NCI-H2196 treated with DMSO at 0.1 percent for 48 hours (cell line): ENCODE measurements at regions not wholly inside any gene's neighbourhood (a gene's known extent, or its start where the extent isn't known, plus 50 kb on each side); places are given as distances from the start of the nearest gene placed in this dataset.
A peak's percentile ranks its signal among the peaks of the same experiment; 100 is the strongest.
"Not testable (repeated sequence)": the region's sequence is repeated elsewhere in the genome, so short reads cannot be mapped to it uniquely, and the experiment has no call there.

ENCODE experiments used
- DNase-seq: peaks from one replicate; lab custom pipeline; 2025; ENCODE audit not compliant: unreplicated experiment; lab: John Stamatoyannopoulos, UW

GRCh38 chr1:232859216-232859615 is 54.0 kb downstream of the MAP10 start:
- no peak for DNase-seq

- DNase-seq = no peak
These were observed 55.9 kb downstream of the MAP10 start for GRCh38 chr1:232861107-232861506.

GRCh38 chr1:232863544-232864275 is 58.5 kb downstream of the MAP10 start:
- DNase-seq = no peak

GRCh38 chr1:232865102-232865931 is 60.1 kb downstream of the MAP10 start:
- DNase-seq = no peak

- DNase-seq = peak; percentile 63
These were observed 63.7 kb downstream of the MAP10 start for GRCh38 chr1:232868793-232869491.

- DNase-seq = not testable (repeated sequence)
These were observed 66.2 kb downstream of the MAP10 start for GRCh38 chr1:232871291-232871969.

- DNase-seq = no peak
These were observed 67.1 kb downstream of the MAP10 start for GRCh38 chr1:232872284-232872683.

- no peak for DNase-seq
These were observed 67.5 kb downstream of the MAP10 start for GRCh38 chr1:232872738-232873137.

- no peak for DNase-seq
These were observed 68.2 kb downstream of the MAP10 start for GRCh38 chr1:232873412-232873811.

- no peak for DNase-seq
These were observed 68.7 kb downstream of the MAP10 start for GRCh38 chr1:232873931-232874330.

GRCh38 chr1:232875536-232875935 is 70.3 kb downstream of the MAP10 start:
- no peak for DNase-seq

- DNase-seq = no peak
These were observed 71.5 kb downstream of the MAP10 start for GRCh38 chr1:232876506-232877364.

- no peak for DNase-seq
These were observed 72.3 kb downstream of the MAP10 start for GRCh38 chr1:232877365-232878028.

GRCh38 chr1:232878086-232878485 is 72.3 kb upstream of the NTPCR start:
- no peak for DNase-seq

- no peak for DNase-seq
These were observed 70.1 kb upstream of the NTPCR start for GRCh38 chr1:232880354-232880753.

GRCh38 chr1:232883992-232884661 is 66.3 kb upstream of the NTPCR start:
- DNase-seq = no peak

- no peak for DNase-seq
These were observed 64.1 kb upstream of the NTPCR start for GRCh38 chr1:232886271-232886670.

GRCh38 chr1:232890340-232890943 is 60.0 kb upstream of the NTPCR start:
- DNase-seq = no peak

- no peak for DNase-seq
These were observed 59.3 kb upstream of the NTPCR start for GRCh38 chr1:232891071-232891470.
